SH-SY5Y (cell line): ENCODE measurements at regions not wholly inside any gene's neighbourhood (a gene's known extent, or its start where the extent isn't known, plus 50 kb on each side); places are given as distances from the start of the nearest gene placed in this dataset.

Source experiments
- GATA2 ChIP-seq: IDR thresholded peaks from 2 replicates; pipeline ENCODE4 v1.6.1; 2011; ENCODE audit warnings: mild to moderate bottlenecking, low read depth, low read length
- GATA3 ChIP-seq: IDR thresholded peaks from 2 replicates; pipeline ENCODE4 v1.6.1; 2011; ENCODE audit warnings: low read depth, mild to moderate bottlenecking, low read length, moderate library complexity

DNA sequence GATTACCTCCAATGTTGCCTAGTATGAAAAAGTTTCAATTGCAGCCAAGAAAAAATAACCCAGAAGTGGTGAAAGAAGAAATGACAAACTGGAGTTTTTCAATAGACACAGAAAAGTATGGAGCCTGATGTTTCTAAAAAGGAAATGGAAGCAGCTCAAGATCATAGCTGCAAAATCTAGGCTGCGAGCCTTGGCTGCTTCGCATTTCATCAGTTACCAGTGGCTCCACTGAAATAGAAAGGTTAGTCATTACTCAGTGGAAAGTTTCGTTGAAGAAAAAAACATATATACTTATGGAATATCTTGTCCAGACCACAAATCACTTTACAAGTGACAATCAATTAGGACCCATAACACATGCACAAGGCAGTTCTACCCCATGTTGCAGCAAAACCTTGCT is 206.8 kb upstream of the SOX9 start:
- TF ChIP-seq GATA3, result no peak
- no peak for TF ChIP-seq GATA2
